ENCODE measurements at regions not wholly inside any gene's neighbourhood (a gene's known extent, or its start where the extent isn't known, plus 50 kb on each side); places are given as distances from the start of the nearest gene placed in this dataset.

- TF ChIP-seq CTCF (IDR thresholded peaks at IDR 0.05) (no peak), POLR2AphosphoS5 (IDR thresholded peaks at IDR 0.05) (no peak), POLR2A (IDR thresholded peaks at IDR 0.05) (no peak)
These were observed 100.3 kb upstream of the KIF2B start for GRCh38 chr17:53722407-53722806.

All from stomach (tissue), 4 donors.